Gastrocnemius medialis (tissue), 4 donors: ENCODE measurements at regions not wholly inside any gene's neighbourhood (a gene's known extent, or its start where the extent isn't known, plus 50 kb on each side); places are given as distances from the start of the nearest gene placed in this dataset.

ENCODE experiments used
- POLR2A ChIP-seq, 2 donors: fragments of 450-650 bp; IDR thresholded peaks; one replicate each; pipeline ENCODE4 v1.6.1; 2017; ENCODE audit warnings: antibody characterized with exemption in 2 of 2, mild to moderate bottlenecking in 2 of 2, moderate library complexity in 2 of 2
- TF ChIP-seq, protein P1 (sequence below), 5 experiments: fragments of 450-650 bp in 3 of 5; fragments of 200-600 bp in 2 of 5; sonication (generic) in 2 of 5; IDR thresholded peaks in 4 of 5; conservative IDR thresholded peaks in 1 of 5; 1 replicate in 4 of 5; 2 replicates in 1 of 5; pipeline ENCODE4 v1.5.1; 2016 to 2019; ENCODE audit warnings: antibody characterized with exemption in 5 of 5, mild to moderate bottlenecking in 3 of 5, moderate library complexity in 3 of 5

DNA sequence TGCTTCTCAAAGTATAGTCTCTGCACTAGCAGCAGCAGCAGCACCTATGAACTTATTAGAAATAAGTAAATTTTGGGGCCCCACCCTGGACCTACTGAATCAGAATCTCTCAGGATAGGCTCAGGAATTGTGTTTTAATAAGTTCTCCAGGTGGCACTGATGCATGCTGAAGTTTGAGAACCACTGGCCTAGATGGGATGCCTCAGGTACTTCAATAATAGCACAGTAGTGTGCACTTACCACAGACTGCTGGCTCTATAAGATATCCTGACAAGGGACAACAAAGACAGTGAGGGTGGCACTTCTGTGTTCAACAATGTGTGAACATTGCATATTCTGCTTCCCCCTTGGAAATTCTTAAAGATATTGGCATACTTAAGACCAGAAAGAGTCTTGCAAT lies 64.7 kb upstream of the HABP2 start:
- TF ChIP-seq, protein P1, sequence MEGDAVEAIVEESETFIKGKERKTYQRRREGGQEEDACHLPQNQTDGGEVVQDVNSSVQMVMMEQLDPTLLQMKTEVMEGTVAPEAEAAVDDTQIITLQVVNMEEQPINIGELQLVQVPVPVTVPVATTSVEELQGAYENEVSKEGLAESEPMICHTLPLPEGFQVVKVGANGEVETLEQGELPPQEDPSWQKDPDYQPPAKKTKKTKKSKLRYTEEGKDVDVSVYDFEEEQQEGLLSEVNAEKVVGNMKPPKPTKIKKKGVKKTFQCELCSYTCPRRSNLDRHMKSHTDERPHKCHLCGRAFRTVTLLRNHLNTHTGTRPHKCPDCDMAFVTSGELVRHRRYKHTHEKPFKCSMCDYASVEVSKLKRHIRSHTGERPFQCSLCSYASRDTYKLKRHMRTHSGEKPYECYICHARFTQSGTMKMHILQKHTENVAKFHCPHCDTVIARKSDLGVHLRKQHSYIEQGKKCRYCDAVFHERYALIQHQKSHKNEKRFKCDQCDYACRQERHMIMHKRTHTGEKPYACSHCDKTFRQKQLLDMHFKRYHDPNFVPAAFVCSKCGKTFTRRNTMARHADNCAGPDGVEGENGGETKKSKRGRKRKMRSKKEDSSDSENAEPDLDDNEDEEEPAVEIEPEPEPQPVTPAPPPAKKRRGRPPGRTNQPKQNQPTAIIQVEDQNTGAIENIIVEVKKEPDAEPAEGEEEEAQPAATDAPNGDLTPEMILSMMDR (IDR thresholded peaks at IDR 0.05 in 4 of 5, conservative IDR thresholded peaks at IDR 0.05 in 1 of 5), result no peak
- TF ChIP-seq POLR2A (IDR thresholded peaks at IDR 0.05), result no peak
